IMR-90 (cell line): ENCODE measurements at regions not wholly inside any gene's neighbourhood (a gene's known extent, or its start where the extent isn't known, plus 50 kb on each side); places are given as distances from the start of the nearest gene placed in this dataset.

Source experiments
- BHLHE40 ChIP-seq: fragments of 150-350 bp; IDR thresholded peaks from 2 replicates; pipeline ENCODE4 v1.6.1; 2016; ENCODE audit warnings: mild to moderate bottlenecking, low read depth, low read length
- CEBPB ChIP-seq: IDR thresholded peaks from 2 replicates; pipeline ENCODE4 v1.6.1; 2012; ENCODE audit warnings: low read depth, low read length, improper control_type of control experiment
- FOS ChIP-seq: fragments of 150-350 bp; IDR thresholded peaks from 2 replicates; pipeline ENCODE4 v1.6.1; 2016; ENCODE audit warnings: low read depth, low read length
- MAFK ChIP-seq: IDR thresholded peaks from 2 replicates; pipeline ENCODE4 v1.6.1; 2012; ENCODE audit warnings: low read depth, low read length, improper control_type of control experiment
- NFE2L2 ChIP-seq: fragments of 150-350 bp; IDR thresholded peaks from 2 replicates; pipeline ENCODE4 v1.6.1; 2016; ENCODE audit warnings: low read depth, mild to moderate bottlenecking, low read length
- POLR2A ChIP-seq: IDR thresholded peaks from 2 replicates; pipeline ENCODE4 v1.6.1; 2012; ENCODE audit warnings: mild to moderate bottlenecking, low read depth, low read length
- RAD21 ChIP-seq: IDR thresholded peaks from 2 replicates; pipeline ENCODE4 v1.6.1; 2012; ENCODE audit warnings: low read length, improper control_type of control experiment
- RCOR1 ChIP-seq: IDR thresholded peaks from 2 replicates; pipeline ENCODE4 v1.6.1; 2012; ENCODE audit warnings: mild to moderate bottlenecking, low read length, improper control_type of control experiment; ENCODE audit not compliant: insufficient replicate concordance
- USF2 ChIP-seq: fragments of 150-350 bp; IDR thresholded peaks from 2 replicates; pipeline ENCODE4 v1.6.1; 2017; ENCODE audit warnings: mild to moderate bottlenecking, antibody characterized with exemption, low read length, low read depth
- TF ChIP-seq, protein P1 (sequence below): conservative IDR thresholded peaks from 2 replicates; pipeline ENCODE4 v1.5.1; 2012; ENCODE audit warnings: mild to moderate bottlenecking, low read depth, low read length, improper control_type of control experiment

DNA sequence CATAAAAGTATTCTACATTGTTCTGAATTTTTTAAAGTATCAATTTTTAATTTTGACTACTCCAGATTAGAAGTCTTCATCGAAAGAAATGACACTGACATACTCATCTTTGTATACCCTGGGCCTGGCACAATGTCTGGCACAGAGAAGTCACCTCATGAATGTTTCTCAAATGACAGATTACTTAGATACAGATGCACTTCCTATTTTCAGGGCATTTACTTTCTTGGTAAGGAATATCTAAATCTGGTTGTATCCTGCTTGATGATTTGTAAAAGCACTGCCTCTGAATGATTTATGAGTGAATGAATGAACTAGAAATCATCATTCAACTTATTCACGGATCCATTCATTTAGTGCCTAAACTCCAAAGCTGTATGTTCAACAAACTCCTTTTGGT is 1784.7 kb downstream of the LRRC4C start:
- TF ChIP-seq, protein P1, sequence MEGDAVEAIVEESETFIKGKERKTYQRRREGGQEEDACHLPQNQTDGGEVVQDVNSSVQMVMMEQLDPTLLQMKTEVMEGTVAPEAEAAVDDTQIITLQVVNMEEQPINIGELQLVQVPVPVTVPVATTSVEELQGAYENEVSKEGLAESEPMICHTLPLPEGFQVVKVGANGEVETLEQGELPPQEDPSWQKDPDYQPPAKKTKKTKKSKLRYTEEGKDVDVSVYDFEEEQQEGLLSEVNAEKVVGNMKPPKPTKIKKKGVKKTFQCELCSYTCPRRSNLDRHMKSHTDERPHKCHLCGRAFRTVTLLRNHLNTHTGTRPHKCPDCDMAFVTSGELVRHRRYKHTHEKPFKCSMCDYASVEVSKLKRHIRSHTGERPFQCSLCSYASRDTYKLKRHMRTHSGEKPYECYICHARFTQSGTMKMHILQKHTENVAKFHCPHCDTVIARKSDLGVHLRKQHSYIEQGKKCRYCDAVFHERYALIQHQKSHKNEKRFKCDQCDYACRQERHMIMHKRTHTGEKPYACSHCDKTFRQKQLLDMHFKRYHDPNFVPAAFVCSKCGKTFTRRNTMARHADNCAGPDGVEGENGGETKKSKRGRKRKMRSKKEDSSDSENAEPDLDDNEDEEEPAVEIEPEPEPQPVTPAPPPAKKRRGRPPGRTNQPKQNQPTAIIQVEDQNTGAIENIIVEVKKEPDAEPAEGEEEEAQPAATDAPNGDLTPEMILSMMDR: no peak
- no peak for TF ChIP-seq BHLHE40
- no peak for TF ChIP-seq POLR2A
- TF ChIP-seq FOS: no peak
- TF ChIP-seq RAD21: no peak
- TF ChIP-seq CEBPB: no peak
- no peak for TF ChIP-seq RCOR1
- no peak for TF ChIP-seq MAFK
- no peak for TF ChIP-seq USF2
- TF ChIP-seq NFE2L2: no peak
